H1 (cell line): ENCODE measurements at regions not wholly inside any gene's neighbourhood (a gene's known extent, or its start where the extent isn't known, plus 50 kb on each side); places are given as distances from the start of the nearest gene placed in this dataset.

ENCODE experiments used
- CTCF ChIA-PET: fragments of 300-600 bp; sonication (Branson Sonifier 250); formaldehyde crosslinking; loops from one replicate; lab custom pipeline; 2021; ENCODE audit not compliant: partially characterized antibody; lab: Charles Lee
- POLR2A ChIA-PET: fragments of 300-600 bp; sonication (Branson Sonifier 250); formaldehyde crosslinking; loops from one replicate; lab custom pipeline; 2021; ENCODE audit warnings: inconsistent platforms; ENCODE audit not compliant: partially characterized antibody; lab: Charles Lee
- DNase-seq, 2 experiments: peaks; one replicate each; pipeline versions ENCODE4 v3.0.0 to v3.0.0-alpha.2; 2010 to 2022; ENCODE audit warnings: low spot score in 2 of 2, low read depth in 1 of 2, mixed read lengths in 1 of 2
- FAIRE-seq: peaks from 2 replicates; lab custom pipeline; 2011; peaks lifted over from hg19 to GRCh38; lab: Jason Lieb, UNC
- H2AFZ ChIP-seq: 2 replicates; pipeline ENCODE4 v1.8.1; 2012; ENCODE audit warnings: low read length, inconsistent platforms
- H2AK5ac ChIP-seq: 2 replicates; pipeline ENCODE4 v1.6.1; 2013; ENCODE audit warnings: low read depth, low read length
- H2BK120ac ChIP-seq: replicated peaks from 2 replicates; pipeline ENCODE3; 2013; ENCODE audit warnings: low read depth, low read length, inconsistent platforms
- H2BK12ac ChIP-seq: 2 replicates; pipeline ENCODE4 v1.6.1; 2013; ENCODE audit warnings: low read depth, low read length
- H2BK15ac ChIP-seq: 2 replicates; pipeline ENCODE4 v1.6.1; 2013; ENCODE audit warnings: low read length
- H2BK20ac ChIP-seq: 2 replicates; pipeline ENCODE4 v1.6.1; 2013; ENCODE audit warnings: low read length
- H2BK5ac ChIP-seq: 2 replicates; pipeline ENCODE4 v1.6.1; 2013; ENCODE audit warnings: low read depth, low read length
- H3K14ac ChIP-seq: 2 replicates; pipeline ENCODE4 v1.6.1; 2013; ENCODE audit warnings: inconsistent platforms; ENCODE audit not compliant: insufficient read length
- H3K18ac ChIP-seq: 2 replicates; pipeline ENCODE4 v1.6.1; 2013; ENCODE audit warnings: low read length; ENCODE audit errors: extremely low read depth
- H3K23ac ChIP-seq: 2 replicates; pipeline ENCODE4 v1.6.1; 2013; ENCODE audit warnings: inconsistent platforms; ENCODE audit not compliant: insufficient read length
- H3K23me2 ChIP-seq: 2 replicates; pipeline ENCODE4 v1.6.1; 2013; ENCODE audit warnings: low read depth, low read length
- H3K27ac ChIP-seq: 2 replicates; pipeline ENCODE4 v1.6.1; 2011; ENCODE audit warnings: low read depth, low read length, inconsistent platforms
- H3K27me3 ChIP-seq, 4 experiments: replicated peaks in 1 of 4; 1 replicate in 1 of 4; 2 replicates in 3 of 4; pipeline versions ENCODE4 v1.6.1 to v1.8.1; 2011 to 2013; ENCODE audit warnings: low read length in 3 of 4, mild to moderate bottlenecking in 3 of 4, inconsistent platforms in 2 of 4, mixed read lengths in 2 of 4, moderate library complexity in 1 of 4; ENCODE audit not compliant: control insufficient read depth in 3 of 4, insufficient read depth in 3 of 4; ENCODE audit errors: extremely low read depth in 1 of 4
- H3K36me3 ChIP-seq, 4 experiments: 2 replicates each; pipeline versions ENCODE4 v1.6.1 to v1.8.1; 2011 to 2013; ENCODE audit warnings: mild to moderate bottlenecking in 4 of 4, low read length in 3 of 4, moderate library complexity in 2 of 4, control low read depth in 1 of 4, inconsistent platforms in 1 of 4; ENCODE audit not compliant: insufficient read depth in 4 of 4, control insufficient read depth in 2 of 4
- H3K4ac ChIP-seq: replicated peaks from 2 replicates; pipeline ENCODE3; 2013; ENCODE audit warnings: low read length, low read depth, mixed read lengths, inconsistent platforms; ENCODE audit not compliant: insufficient read length
- H3K4me1 ChIP-seq, 4 experiments: replicated peaks in 1 of 4; 1 replicate in 1 of 4; 2 replicates in 3 of 4; pipeline versions ENCODE4 v1.6.1 to v1.8.1; 2011 to 2013; ENCODE audit warnings: low read length in 3 of 4, inconsistent platforms in 2 of 4, mixed read lengths in 1 of 4; ENCODE audit not compliant: insufficient read depth in 4 of 4, control insufficient read depth in 3 of 4
- H3K4me2 ChIP-seq, 2 experiments: 2 replicates each; pipeline versions ENCODE4 v1.6.1 to v1.8.1; 2011 to 2013; ENCODE audit warnings: low read depth in 2 of 2, low read length in 2 of 2, control low read depth in 1 of 2, inconsistent platforms in 1 of 2, mild to moderate bottlenecking in 1 of 2; ENCODE audit not compliant: insufficient read depth in 1 of 2
- H3K4me3 ChIP-seq, 4 experiments: fragments of 200-600, 300-600 bp in 1 of 4; sonication (generic), shearing (Covaris generic), sonication (Bioruptor Twin) in 1 of 4; 2 replicates each; pipeline versions ENCODE4 v1.5.1 to v1.8.1; 2011 to 2016; ENCODE audit warnings: low read length in 4 of 4, low read depth in 3 of 4, control low read depth in 2 of 4, inconsistent platforms in 2 of 4, mild to moderate bottlenecking in 2 of 4, mixed read lengths in 1 of 4, moderate library complexity in 1 of 4; ENCODE audit not compliant: insufficient read depth in 2 of 4; ENCODE audit errors: extremely low read depth in 1 of 4
- H3K56ac ChIP-seq: replicated peaks from 2 replicates; pipeline ENCODE3; 2013; ENCODE audit warnings: low read depth, mild to moderate bottlenecking, mixed read lengths, low read length, inconsistent platforms; ENCODE audit not compliant: insufficient read length
- H3K79me1 ChIP-seq: 2 replicates; pipeline ENCODE4 v1.6.1; 2013; ENCODE audit warnings: low read depth, low read length, control low read depth
- H3K79me2 ChIP-seq, 2 experiments: 2 replicates each; pipeline versions ENCODE4 v1.6.1 to v1.8.1; 2012 to 2013; ENCODE audit warnings: low read length in 2 of 2, mild to moderate bottlenecking in 2 of 2, inconsistent platforms in 1 of 2; ENCODE audit not compliant: insufficient read depth in 2 of 2, control insufficient read depth in 1 of 2
- H3K9ac ChIP-seq, 4 experiments: replicated peaks in 1 of 4; 1 replicate in 1 of 4; 2 replicates in 3 of 4; pipeline versions ENCODE4 v1.6.1 to v1.8.1; 2011 to 2013; ENCODE audit warnings: low read depth in 3 of 4, low read length in 3 of 4, control low read depth in 2 of 4, mild to moderate bottlenecking in 2 of 4, moderate library complexity in 2 of 4, inconsistent platforms in 1 of 4; ENCODE audit errors: extremely low read depth in 1 of 4
- H3K9me3 ChIP-seq, 2 experiments: 2 replicates each; pipeline versions ENCODE4 v1.6.1 to v1.8.1; 2012 to 2013; ENCODE audit warnings: mild to moderate bottlenecking in 2 of 2, moderate library complexity in 2 of 2, control low read depth in 1 of 2, inconsistent platforms in 1 of 2, low read depth in 1 of 2, low read length in 1 of 2, mixed read lengths in 1 of 2; ENCODE audit not compliant: insufficient read depth in 2 of 2
- H4K20me1 ChIP-seq, 2 experiments: replicated peaks in 1 of 2; 2 replicates each; pipeline versions ENCODE3 to v1.8.1; 2011 to 2013; ENCODE audit warnings: inconsistent platforms in 2 of 2, low read length in 2 of 2, mild to moderate bottlenecking in 1 of 2; ENCODE audit not compliant: insufficient read depth in 2 of 2, control insufficient read depth in 1 of 2
- H4K5ac ChIP-seq: 2 replicates; pipeline ENCODE4 v1.6.1; 2013; ENCODE audit warnings: low read length, low read depth, mixed read lengths, inconsistent platforms; ENCODE audit not compliant: insufficient read length
- H4K8ac ChIP-seq: 2 replicates; pipeline ENCODE4 v1.8.0; 2013; ENCODE audit warnings: mild to moderate bottlenecking, moderate library complexity, low read length, inconsistent platforms; ENCODE audit not compliant: insufficient read depth; ENCODE audit errors: extremely low read depth
- H4K91ac ChIP-seq: replicated peaks from 2 replicates; pipeline ENCODE3; 2013; ENCODE audit warnings: low read length, mixed read lengths, inconsistent platforms; ENCODE audit not compliant: insufficient read length
- BCL11A ChIP-seq, 2 experiments: IDR thresholded peaks; one replicate each; pipeline ENCODE4 v1.6.1; 2011; ENCODE audit warnings: low read depth in 2 of 2, low read length in 2 of 2, mild to moderate bottlenecking in 2 of 2
- GTF2F1 ChIP-seq: IDR thresholded peaks from 2 replicates; pipeline ENCODE4 v1.6.1; 2012; ENCODE audit warnings: low read depth, low read length, improper control_type of control experiment, borderline replicate concordance
- HDAC2 ChIP-seq, 2 experiments: fragments of 300-600 bp in 1 of 2; sonication (generic) in 1 of 2; IDR thresholded peaks; 2 replicates each; pipeline ENCODE4 v1.6.1; 2011 to 2012; ENCODE audit warnings: low read depth in 2 of 2, low read length in 2 of 2, mild to moderate bottlenecking in 2 of 2, moderate library complexity in 2 of 2, borderline replicate concordance in 1 of 2, inconsistent platforms in 1 of 2
- JUN ChIP-seq: IDR thresholded peaks from 2 replicates; pipeline ENCODE4 v1.6.1; 2011; ENCODE audit warnings: low read depth, mild to moderate bottlenecking, improper control_type of control experiment, low read length
- KDM4A ChIP-seq: IDR thresholded peaks from one replicate; pipeline ENCODE4 v1.7.1; 2012; ENCODE audit warnings: low read depth, mild to moderate bottlenecking, moderate library complexity, low read length, inconsistent platforms; ENCODE audit not compliant: severe bottlenecking
- RNF2 ChIP-seq: fragments of 200-900, 300-1000 bp; sonication (generic); IDR thresholded peaks from 2 replicates; pipeline ENCODE4 v1.7.1; 2016; ENCODE audit warnings: borderline replicate concordance, low read depth, mild to moderate bottlenecking, antibody characterized with exemption, low read length; ENCODE audit not compliant: poor library complexity, severe bottlenecking; ENCODE audit errors: missing control alignments
- SIX5 ChIP-seq: IDR thresholded peaks from 2 replicates; pipeline ENCODE4 v1.6.1; 2011; ENCODE audit warnings: mild to moderate bottlenecking, low read depth, low read length
- ZNF274 ChIP-seq: IDR thresholded peaks from 2 replicates; pipeline ENCODE4 v1.7.0; 2012; ENCODE audit warnings: low read length, borderline replicate concordance; ENCODE audit errors: extremely low read depth
- WGBS, 2 experiments: shearing (Covaris generic) in 1 of 2; methylation state at CpG; one replicate each; pipeline versions ENCODE4 v1.1.6 to v1.1.7; 2013 to 2015; ENCODE audit warnings: low lambda C conversion rate in 2 of 2, mixed read lengths in 2 of 2, inconsistent platforms in 1 of 2, low coverage in 1 of 2, missing lambda C conversion rate in 1 of 2; ENCODE audit not compliant: insufficient replicate concordance in 2 of 2, insufficient coverage in 1 of 2, insufficient read length in 1 of 2; ENCODE audit errors: extremely low coverage in 1 of 2, missing lambda C conversion rate in 1 of 2; 5-methylcytosine and 5-hydroxymethylcytosine counted together
- TF ChIP-seq, protein P1 (sequence below), 3 experiments: IDR thresholded peaks; 1 replicate in 2 of 3; 2 replicates in 1 of 3; pipeline versions ENCODE4 v1.5.1 to v1.6.1; 2011; ENCODE audit warnings: low read length in 3 of 3, mild to moderate bottlenecking in 3 of 3, inconsistent platforms in 2 of 3, low read depth in 1 of 3, moderate library complexity in 1 of 3; ENCODE audit not compliant: insufficient read depth in 1 of 3; ENCODE audit errors: control extremely low read depth in 1 of 3

DNA sequence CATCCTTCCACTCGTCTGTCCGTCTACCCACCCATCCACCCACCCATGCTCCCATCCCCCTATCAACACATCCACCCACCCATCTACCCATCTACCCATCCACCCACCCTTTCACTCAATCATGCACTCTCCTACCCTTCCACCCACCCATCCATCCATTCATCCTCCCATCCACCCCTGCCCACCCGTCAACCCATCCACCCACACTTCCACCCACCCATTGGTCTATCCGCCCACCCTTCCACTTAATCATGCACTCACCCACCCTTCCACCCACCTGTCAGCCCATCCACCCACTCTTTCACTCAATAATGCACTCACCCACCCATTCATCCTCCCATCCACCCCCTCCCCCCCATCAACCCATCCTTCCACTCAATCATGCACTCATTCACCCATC, 250.0 kb upstream of the EEF2KMT start:
- H3K4ac ChIP-seq, result no peak overlapping the region
- H3K4me2 ChIP-seq, result no peak overlapping the region
- no peaks in the 10 kb centered on the region for H3K79me1 ChIP-seq
- FAIRE-seq (no peak), DNase-seq (no peak)
- no peaks in the 10 kb centered on the region for H3K27me3 ChIP-seq
- no peak overlapping the region for H2BK120ac ChIP-seq
- no peak overlapping the region for H4K91ac ChIP-seq
- H4K20me1 ChIP-seq, result no peaks in the 10 kb centered on the region
- POLR2A ChIA-PET, result no interaction called here
- no peak overlapping the region for H2BK15ac ChIP-seq
- no peak overlapping the region for H3K9ac ChIP-seq
- no peaks in the 10 kb centered on the region for H3K36me3 ChIP-seq
- no peaks in the 10 kb centered on the region for H3K79me2 ChIP-seq
- no peak overlapping the region for H2AK5ac ChIP-seq
- no peak overlapping the region for H3K18ac ChIP-seq
- peaks cover 0 to 5% (median 1%) of the 10 kb centered on the region in 4 experiments; a peak in 4 of 7 replicates for H3K4me1 ChIP-seq
- no peak overlapping the region for H4K5ac ChIP-seq
- peaks cover 6% of the 10 kb centered on the region; the same call in 1 of the 2 replicates for H3K23me2 ChIP-seq
- CTCF ChIA-PET, result no interaction called here
- H2BK20ac ChIP-seq, result no peak overlapping the region
- no peak overlapping the region for H2BK5ac ChIP-seq
- H3K56ac ChIP-seq, result no peak overlapping the region
- no peak overlapping the region for H4K8ac ChIP-seq
- WGBS, 2 experiments, result 95% methylated on average over 2 of the region's 4 CpGs; no CpG with 5 or more reads in 1 of the 2 experiments
- no peak overlapping the region for H3K4me3 ChIP-seq
- H2AFZ ChIP-seq, result no peak overlapping the region
- no peak overlapping the region for H3K23ac ChIP-seq
- H3K9me3 ChIP-seq, result no peaks in the 10 kb centered on the region
- no peak overlapping the region for H3K14ac ChIP-seq
- no peak overlapping the region for H3K27ac ChIP-seq
- no peak overlapping the region for H2BK12ac ChIP-seq
- TF ChIP-seq, protein P1, sequence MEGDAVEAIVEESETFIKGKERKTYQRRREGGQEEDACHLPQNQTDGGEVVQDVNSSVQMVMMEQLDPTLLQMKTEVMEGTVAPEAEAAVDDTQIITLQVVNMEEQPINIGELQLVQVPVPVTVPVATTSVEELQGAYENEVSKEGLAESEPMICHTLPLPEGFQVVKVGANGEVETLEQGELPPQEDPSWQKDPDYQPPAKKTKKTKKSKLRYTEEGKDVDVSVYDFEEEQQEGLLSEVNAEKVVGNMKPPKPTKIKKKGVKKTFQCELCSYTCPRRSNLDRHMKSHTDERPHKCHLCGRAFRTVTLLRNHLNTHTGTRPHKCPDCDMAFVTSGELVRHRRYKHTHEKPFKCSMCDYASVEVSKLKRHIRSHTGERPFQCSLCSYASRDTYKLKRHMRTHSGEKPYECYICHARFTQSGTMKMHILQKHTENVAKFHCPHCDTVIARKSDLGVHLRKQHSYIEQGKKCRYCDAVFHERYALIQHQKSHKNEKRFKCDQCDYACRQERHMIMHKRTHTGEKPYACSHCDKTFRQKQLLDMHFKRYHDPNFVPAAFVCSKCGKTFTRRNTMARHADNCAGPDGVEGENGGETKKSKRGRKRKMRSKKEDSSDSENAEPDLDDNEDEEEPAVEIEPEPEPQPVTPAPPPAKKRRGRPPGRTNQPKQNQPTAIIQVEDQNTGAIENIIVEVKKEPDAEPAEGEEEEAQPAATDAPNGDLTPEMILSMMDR (IDR thresholded peaks at IDR 0.05; ENCODE audit: control extremely low read depth in 1 of 3, insufficient read depth in 1 of 3, low read depth in 1 of 3, low read length in 3 of 3), result no peak
- no peak for TF ChIP-seq ZNF274
- no peak for TF ChIP-seq SIX5
- TF ChIP-seq HDAC2 (IDR thresholded peaks at IDR 0.05; ENCODE audit: borderline replicate concordance in 1 of 2, low read depth in 2 of 2, low read length in 2 of 2), result no peak
- TF ChIP-seq KDM4A, result no peak
- TF ChIP-seq GTF2F1, result no peak
- TF ChIP-seq JUN, result no peak
- no peak for TF ChIP-seq RNF2
- TF ChIP-seq BCL11A (IDR thresholded peaks at IDR 0.05; ENCODE audit: low read depth in 2 of 2, low read length in 2 of 2), result no peak
